GM12878 (cell line): ENCODE measurements at regions not wholly inside any gene's neighbourhood (a gene's known extent, or its start where the extent isn't known, plus 50 kb on each side); places are given as distances from the start of the nearest gene placed in this dataset.

Source experiments
- ATAC-seq: fragments of 200-7000 bp; cut with Tn5 transposase; 3 replicates; pipeline ENCODE4 v1.9.1; 2020; ENCODE audit warnings: mild to moderate bottlenecking, moderate library complexity
- BruUV-seq: library from RNA; stranded (reverse); fragments of 400-500 nt; replicated peaks from 2 replicates; lab custom pipeline; 2021; lab: Mats Ljungman, UMichigan
- CTCF ChIA-PET: fragments of 300-600 bp; sonication (Branson Sonifier 250); formaldehyde crosslinking; extraction: SDS; loops from one replicate; lab custom pipeline; 2021; ENCODE audit warnings: inconsistent platforms; lab: Yijun Ruan, JAX
- POLR2A ChIA-PET: fragments of 350-600 bp; formaldehyde crosslinking; extraction: SDS; loops from one replicate; lab custom pipeline; 2021; ENCODE audit warnings: inconsistent platforms; lab: Charles Lee
- RAD21 ChIA-PET: fragments of 300-600 bp; sonication (Branson Sonifier 250); formaldehyde crosslinking; loops from one replicate; lab custom pipeline; 2023; ENCODE audit warnings: antibody characterized with exemption; ENCODE audit not compliant: unreplicated experiment; lab: Charles Lee
- SMC1A ChIA-PET: fragments of 300-600 bp; sonication (Branson Sonifier 250); formaldehyde crosslinking; loops from one replicate; lab custom pipeline; 2023; ENCODE audit not compliant: unreplicated experiment, uncharacterized antibody; lab: Charles Lee
- DNase-seq: peaks from one replicate; pipeline ENCODE4 v3.0.0-alpha.2; 2011; ENCODE audit warnings: low read depth, low spot score
- FAIRE-seq: peaks from 3 replicates; lab custom pipeline; 2011; peaks lifted over from hg19 to GRCh38; lab: Jason Lieb, UNC
- H2AFZ ChIP-seq: 2 replicates; pipeline ENCODE4 v1.6.0; 2011; ENCODE audit warnings: low read depth, low read length, control low read depth; ENCODE audit not compliant: control insufficient read depth
- H3K27ac ChIP-seq: 2 replicates; pipeline ENCODE4 v1.5.1; 2011; ENCODE audit warnings: control low read depth; ENCODE audit not compliant: control insufficient read depth, insufficient read depth
- H3K27me3 ChIP-seq, 2 experiments: replicated peaks in 1 of 2; 2 replicates each; pipeline versions ENCODE4 v1.6.0 to v1.6.1; 2011; ENCODE audit warnings: low read length in 1 of 2; ENCODE audit not compliant: control insufficient read depth in 2 of 2, insufficient read depth in 2 of 2
- H3K36me3 ChIP-seq, 2 experiments: 2 replicates each; pipeline ENCODE4 v1.5.1; 2011; ENCODE audit warnings: low read length in 1 of 2; ENCODE audit not compliant: control insufficient read depth in 2 of 2, insufficient read depth in 2 of 2
- H3K4me1 ChIP-seq: 2 replicates; pipeline ENCODE4 v1.6.1; 2011; ENCODE audit warnings: mild to moderate bottlenecking, low read length, moderate library complexity, mixed read lengths; ENCODE audit not compliant: control insufficient read depth, insufficient read depth
- H3K4me2 ChIP-seq: 2 replicates; pipeline ENCODE4 v1.6.0; 2011; ENCODE audit warnings: control low read depth; ENCODE audit not compliant: control insufficient read depth, insufficient read depth
- H3K4me3 ChIP-seq: fragments of 200-600 bp; sonication (generic); 2 replicates; pipeline ENCODE4 v1.5.1; 2016
- H3K79me2 ChIP-seq: 2 replicates; pipeline ENCODE4 v1.6.0; 2011; ENCODE audit warnings: low read length; ENCODE audit not compliant: control insufficient read depth, insufficient read depth
- H3K9ac ChIP-seq: 2 replicates; pipeline ENCODE4 v1.8.0; 2011; ENCODE audit warnings: low read length, control low read depth, mixed read lengths; ENCODE audit not compliant: control insufficient read depth, insufficient read depth
- H3K9me3 ChIP-seq: replicated peaks from 3 replicates; pipeline ENCODE4 v1.5.1; 2011; ENCODE audit warnings: mild to moderate bottlenecking, low read length; ENCODE audit not compliant: control insufficient read depth, insufficient read depth
- H4K20me1 ChIP-seq: 2 replicates; pipeline ENCODE4 v1.6.0; 2011; ENCODE audit not compliant: control insufficient read depth, insufficient read depth
- CREM ChIP-seq: IDR thresholded peaks from 2 replicates; pipeline ENCODE4 v1.6.1; 2014; ENCODE audit warnings: antibody characterized with exemption, low read depth
- DPF2 ChIP-seq: fragments of 450-650 bp; IDR thresholded peaks from 2 replicates; pipeline ENCODE4 v1.6.1; 2017; ENCODE audit warnings: mild to moderate bottlenecking
- MYB ChIP-seq: fragments of 150-350 bp; IDR thresholded peaks from 2 replicates; pipeline ENCODE4 v1.6.1; 2014; ENCODE audit warnings: mild to moderate bottlenecking, low read depth, low read length, borderline replicate concordance
- POLR2AphosphoS5 ChIP-seq: IDR thresholded peaks from 2 replicates; pipeline ENCODE4 v1.6.1; 2011; ENCODE audit warnings: mild to moderate bottlenecking, low read length, inconsistent platforms
- PRDM15 ChIP-seq: fragments of 450-650 bp; formaldehyde crosslinking; IDR thresholded peaks from 2 replicates; pipeline ENCODE4 v1.4.0; 2020; ENCODE audit warnings: mild to moderate bottlenecking, moderate library complexity
- TARDBP ChIP-seq: IDR thresholded peaks from 2 replicates; pipeline ENCODE4 v1.6.1; 2016; ENCODE audit warnings: borderline replicate concordance
- TBL1XR1 ChIP-seq: IDR thresholded peaks from 2 replicates; pipeline ENCODE4 v1.6.1; 2012; ENCODE audit warnings: low read depth, low read length, improper control_type of control experiment
- TCF12 ChIP-seq: IDR thresholded peaks from 2 replicates; pipeline ENCODE4 v1.6.1; 2011; ENCODE audit warnings: low read depth, mild to moderate bottlenecking, low read length
- WGBS: methylation state at CpG from one replicate; pipeline ENCODE4 v1.1.6; 2016; ENCODE audit warnings: low lambda C conversion rate; ENCODE audit not compliant: insufficient replicate concordance, insufficient coverage; ENCODE audit errors: missing lambda C conversion rate; 5-methylcytosine and 5-hydroxymethylcytosine counted together
- in situ Hi-C: fragments of 300-500 bp; cut with MboI; formaldehyde crosslinking; loops from 9 replicates; pipeline ENCODE4 v1.14.3; 2018; ENCODE audit warnings: mixed read lengths
- intact Hi-C: fragments of 100-400 bp; cut with micrococcal nuclease; formaldehyde crosslinking; loops from one replicate; pipeline ENCODE4 v1.14.2; 2022; ENCODE audit not compliant: unreplicated experiment
- TF ChIP-seq, protein P1 (sequence below): fragments of 450-650 bp; IDR thresholded peaks from 2 replicates; pipeline ENCODE4 v1.6.1; 2017; ENCODE audit warnings: mild to moderate bottlenecking, moderate library complexity
- TF ChIP-seq, protein P2 (sequence below), 3 experiments: IDR thresholded peaks in 2 of 3; conservative IDR thresholded peaks in 1 of 3; 2 replicates each; pipeline ENCODE4 v1.5.1; 2011; ENCODE audit warnings: low read depth in 3 of 3, low read length in 3 of 3, mild to moderate bottlenecking in 3 of 3, control low read depth in 2 of 3, moderate library complexity in 2 of 3, inconsistent platforms in 1 of 3, mixed read lengths in 1 of 3; ENCODE audit not compliant: control insufficient read depth in 2 of 3, insufficient read depth in 1 of 3; ENCODE audit errors: extremely low read depth in 1 of 3

DNA sequence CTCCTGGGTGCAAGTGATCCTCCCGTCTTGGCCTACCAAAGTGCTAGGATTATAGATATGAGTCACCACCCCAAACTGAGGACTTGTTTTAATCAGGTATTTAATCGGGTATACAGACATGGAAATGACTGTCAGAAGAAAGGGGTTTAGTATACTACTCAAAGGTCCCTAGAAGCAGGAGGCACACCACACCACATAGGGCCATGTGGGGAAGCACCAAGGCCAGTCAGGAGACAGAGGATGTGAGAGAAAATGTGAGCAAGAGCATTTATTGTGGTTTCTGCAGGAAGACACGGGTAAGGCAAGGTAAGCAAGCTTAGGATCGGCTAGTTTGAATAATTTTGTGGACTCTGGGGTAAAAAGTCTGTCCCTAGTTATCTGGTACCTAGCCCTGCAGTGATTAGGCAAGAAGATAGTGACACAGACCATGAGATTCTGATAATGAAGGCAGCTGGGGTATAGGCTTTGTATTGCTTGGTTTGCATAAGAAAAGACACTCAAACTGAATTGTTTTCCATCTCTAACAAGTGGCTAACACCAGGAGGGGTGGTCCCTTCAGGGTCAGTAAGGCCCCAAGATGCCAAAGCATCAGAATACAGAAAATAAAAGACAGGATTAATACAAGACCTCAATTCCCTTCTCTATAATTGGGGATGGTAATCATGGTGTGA, 408.8 kb upstream of the F9 start:
- no peaks in the 10 kb centered on the region for H3K79me2 ChIP-seq
- no peak for TF ChIP-seq PRDM15 (CRISPR knock-in tag)
- no peak for TF ChIP-seq TCF12
- TF ChIP-seq TBL1XR1: no peak
- TF ChIP-seq TARDBP: no peak
- TF ChIP-seq, protein P1, sequence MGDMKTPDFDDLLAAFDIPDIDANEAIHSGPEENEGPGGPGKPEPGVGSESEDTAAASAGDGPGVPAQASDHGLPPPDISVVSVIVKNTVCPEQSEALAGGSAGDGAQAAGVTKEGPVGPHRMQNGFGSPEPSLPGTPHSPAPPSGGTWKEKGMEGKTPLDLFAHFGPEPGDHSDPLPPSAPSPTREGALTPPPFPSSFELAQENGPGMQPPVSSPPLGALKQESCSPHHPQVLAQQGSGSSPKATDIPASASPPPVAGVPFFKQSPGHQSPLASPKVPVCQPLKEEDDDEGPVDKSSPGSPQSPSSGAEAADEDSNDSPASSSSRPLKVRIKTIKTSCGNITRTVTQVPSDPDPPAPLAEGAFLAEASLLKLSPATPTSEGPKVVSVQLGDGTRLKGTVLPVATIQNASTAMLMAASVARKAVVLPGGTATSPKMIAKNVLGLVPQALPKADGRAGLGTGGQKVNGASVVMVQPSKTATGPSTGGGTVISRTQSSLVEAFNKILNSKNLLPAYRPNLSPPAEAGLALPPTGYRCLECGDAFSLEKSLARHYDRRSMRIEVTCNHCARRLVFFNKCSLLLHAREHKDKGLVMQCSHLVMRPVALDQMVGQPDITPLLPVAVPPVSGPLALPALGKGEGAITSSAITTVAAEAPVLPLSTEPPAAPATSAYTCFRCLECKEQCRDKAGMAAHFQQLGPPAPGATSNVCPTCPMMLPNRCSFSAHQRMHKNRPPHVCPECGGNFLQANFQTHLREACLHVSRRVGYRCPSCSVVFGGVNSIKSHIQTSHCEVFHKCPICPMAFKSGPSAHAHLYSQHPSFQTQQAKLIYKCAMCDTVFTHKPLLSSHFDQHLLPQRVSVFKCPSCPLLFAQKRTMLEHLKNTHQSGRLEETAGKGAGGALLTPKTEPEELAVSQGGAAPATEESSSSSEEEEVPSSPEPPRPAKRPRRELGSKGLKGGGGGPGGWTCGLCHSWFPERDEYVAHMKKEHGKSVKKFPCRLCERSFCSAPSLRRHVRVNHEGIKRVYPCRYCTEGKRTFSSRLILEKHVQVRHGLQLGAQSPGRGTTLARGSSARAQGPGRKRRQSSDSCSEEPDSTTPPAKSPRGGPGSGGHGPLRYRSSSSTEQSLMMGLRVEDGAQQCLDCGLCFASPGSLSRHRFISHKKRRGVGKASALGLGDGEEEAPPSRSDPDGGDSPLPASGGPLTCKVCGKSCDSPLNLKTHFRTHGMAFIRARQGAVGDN: no peak
- TF ChIP-seq MYB: no peak
- TF ChIP-seq CREM: no peak
- TF ChIP-seq DPF2: no peak
- TF ChIP-seq, protein P2, sequence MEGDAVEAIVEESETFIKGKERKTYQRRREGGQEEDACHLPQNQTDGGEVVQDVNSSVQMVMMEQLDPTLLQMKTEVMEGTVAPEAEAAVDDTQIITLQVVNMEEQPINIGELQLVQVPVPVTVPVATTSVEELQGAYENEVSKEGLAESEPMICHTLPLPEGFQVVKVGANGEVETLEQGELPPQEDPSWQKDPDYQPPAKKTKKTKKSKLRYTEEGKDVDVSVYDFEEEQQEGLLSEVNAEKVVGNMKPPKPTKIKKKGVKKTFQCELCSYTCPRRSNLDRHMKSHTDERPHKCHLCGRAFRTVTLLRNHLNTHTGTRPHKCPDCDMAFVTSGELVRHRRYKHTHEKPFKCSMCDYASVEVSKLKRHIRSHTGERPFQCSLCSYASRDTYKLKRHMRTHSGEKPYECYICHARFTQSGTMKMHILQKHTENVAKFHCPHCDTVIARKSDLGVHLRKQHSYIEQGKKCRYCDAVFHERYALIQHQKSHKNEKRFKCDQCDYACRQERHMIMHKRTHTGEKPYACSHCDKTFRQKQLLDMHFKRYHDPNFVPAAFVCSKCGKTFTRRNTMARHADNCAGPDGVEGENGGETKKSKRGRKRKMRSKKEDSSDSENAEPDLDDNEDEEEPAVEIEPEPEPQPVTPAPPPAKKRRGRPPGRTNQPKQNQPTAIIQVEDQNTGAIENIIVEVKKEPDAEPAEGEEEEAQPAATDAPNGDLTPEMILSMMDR (IDR thresholded peaks at IDR 0.05 in 2 of 3, conservative IDR thresholded peaks at IDR 0.05 in 1 of 3; ENCODE audit: control insufficient read depth in 2 of 3, extremely low read depth in 1 of 3, insufficient read depth in 1 of 3, low read depth in 3 of 3, low read length in 3 of 3): no peak
- TF ChIP-seq POLR2AphosphoS5: no peak
- ChIA-PET SMC1A (interaction anchor here (0.6 kb wide), 1 partner anchor 851 kb away, joined by 3 read pairs; no protein-coding TSS in a partner anchor), CTCF (no interaction called here), RAD21 (no interaction called here), POLR2A (no interaction called here)
- no TSS peak for BruUV-seq
- H4K20me1 ChIP-seq: no peaks in the 10 kb centered on the region
- H3K4me3 ChIP-seq: no peak overlapping the region
- WGBS: 5% methylated on average over 4 of the region's 4 CpGs
- FAIRE-seq (no peak), DNase-seq (no peak), ATAC-seq (no peak; the same call in 2 of the 3 replicates)
- H3K9ac ChIP-seq: no peak overlapping the region
- no peak overlapping the region for H2AFZ ChIP-seq
- no peak overlapping the region for H3K27ac ChIP-seq
- H3K4me2 ChIP-seq: no peak overlapping the region
- intact Hi-C loops (loop anchor here (10.0 kb wide), 1 partner anchor 853 kb away; no protein-coding TSS in a partner anchor), in situ Hi-C loops (no loop called here)
- H3K27me3 ChIP-seq: no peaks in the 10 kb centered on the region
- H3K4me1 ChIP-seq: no peaks in the 10 kb centered on the region
- H3K36me3 ChIP-seq: no peaks in the 10 kb centered on the region
- H3K9me3 ChIP-seq: no peaks in the 10 kb centered on the region
